ENCODE measurements at regions not wholly inside any gene's neighbourhood (a gene's known extent, or its start where the extent isn't known, plus 50 kb on each side); places are given as distances from the start of the nearest gene placed in this dataset.

DNA sequence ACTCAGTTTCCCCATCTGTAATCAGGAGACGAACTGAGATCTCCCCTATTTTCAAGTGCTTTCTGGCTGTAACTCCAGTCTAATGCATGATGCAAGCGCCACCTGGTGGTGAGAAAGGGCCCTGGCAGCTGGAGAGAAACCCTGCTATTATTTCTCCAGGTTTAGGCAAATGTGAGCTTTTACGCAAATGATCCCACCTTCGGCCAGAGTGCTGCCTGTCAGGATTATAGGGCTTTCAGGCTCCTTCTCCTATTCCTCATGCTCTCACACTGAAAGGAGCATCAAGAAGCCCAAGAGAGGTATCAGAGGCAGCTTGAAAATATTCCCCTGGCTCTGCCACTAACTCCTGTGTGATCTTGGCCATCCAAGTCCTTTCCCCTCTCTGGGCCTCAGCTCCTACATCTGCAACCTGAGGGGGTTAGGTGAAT is 93.9 kb upstream of the RASGRF1 start:
- peak; percentile 76 for DNase-seq (ENCODE audit: low spot score)
- H3K27ac ChIP-seq = no peak overlapping the region
- TF ChIP-seq, protein P1, sequence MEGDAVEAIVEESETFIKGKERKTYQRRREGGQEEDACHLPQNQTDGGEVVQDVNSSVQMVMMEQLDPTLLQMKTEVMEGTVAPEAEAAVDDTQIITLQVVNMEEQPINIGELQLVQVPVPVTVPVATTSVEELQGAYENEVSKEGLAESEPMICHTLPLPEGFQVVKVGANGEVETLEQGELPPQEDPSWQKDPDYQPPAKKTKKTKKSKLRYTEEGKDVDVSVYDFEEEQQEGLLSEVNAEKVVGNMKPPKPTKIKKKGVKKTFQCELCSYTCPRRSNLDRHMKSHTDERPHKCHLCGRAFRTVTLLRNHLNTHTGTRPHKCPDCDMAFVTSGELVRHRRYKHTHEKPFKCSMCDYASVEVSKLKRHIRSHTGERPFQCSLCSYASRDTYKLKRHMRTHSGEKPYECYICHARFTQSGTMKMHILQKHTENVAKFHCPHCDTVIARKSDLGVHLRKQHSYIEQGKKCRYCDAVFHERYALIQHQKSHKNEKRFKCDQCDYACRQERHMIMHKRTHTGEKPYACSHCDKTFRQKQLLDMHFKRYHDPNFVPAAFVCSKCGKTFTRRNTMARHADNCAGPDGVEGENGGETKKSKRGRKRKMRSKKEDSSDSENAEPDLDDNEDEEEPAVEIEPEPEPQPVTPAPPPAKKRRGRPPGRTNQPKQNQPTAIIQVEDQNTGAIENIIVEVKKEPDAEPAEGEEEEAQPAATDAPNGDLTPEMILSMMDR (conservative IDR thresholded peaks at IDR 0.05; ENCODE audit: low read depth) = peak; percentile 98
- ChIA-PET CTCF (interaction anchor here (0.6 to 4.4 kb wide), 33 partner anchors 9 to 873 kb away, joined by 3 to 56 read pairs (median 4); no protein-coding TSS in a partner anchor), POLR2A (ENCODE audit: low non-redundant PET) (interaction anchor here (1.0 kb wide), 1 partner anchor 99 kb away, joined by 3 read pairs; no protein-coding TSS in a partner anchor)

- no peak overlapping the region for H3K27ac ChIP-seq
- ChIA-PET POLR2A (ENCODE audit: low non-redundant PET) (no interaction called here), CTCF (interaction anchor here (0.6 kb wide), 1 partner anchor 145 kb away, joined by 4 read pairs; no protein-coding TSS in a partner anchor)
- DNase-seq (ENCODE audit: low spot score) = no peak
- TF ChIP-seq, protein P1 (conservative IDR thresholded peaks at IDR 0.05; ENCODE audit: low read depth) = no peak
Measured at GRCh38 chr15:79180318-79180717, 89.7 kb upstream of the RASGRF1 start.

- DNase-seq (ENCODE audit: low spot score) = no peak
- POLR2A ChIA-PET (ENCODE audit: low non-redundant PET) = no interaction called here
- TF ChIP-seq, protein P1 (conservative IDR thresholded peaks at IDR 0.05; ENCODE audit: low read depth) = no peak
- CTCF ChIA-PET = interaction anchor here (0.7 to 1.0 kb wide), 2 partner anchors 9 to 151 kb away, joined by 3 to 4 read pairs; no protein-coding TSS in a partner anchor
- H3K27ac ChIP-seq = no peak overlapping the region
Measured at GRCh38 chr15:79179597-79179996, 89.0 kb upstream of the RASGRF1 start.

DNA sequence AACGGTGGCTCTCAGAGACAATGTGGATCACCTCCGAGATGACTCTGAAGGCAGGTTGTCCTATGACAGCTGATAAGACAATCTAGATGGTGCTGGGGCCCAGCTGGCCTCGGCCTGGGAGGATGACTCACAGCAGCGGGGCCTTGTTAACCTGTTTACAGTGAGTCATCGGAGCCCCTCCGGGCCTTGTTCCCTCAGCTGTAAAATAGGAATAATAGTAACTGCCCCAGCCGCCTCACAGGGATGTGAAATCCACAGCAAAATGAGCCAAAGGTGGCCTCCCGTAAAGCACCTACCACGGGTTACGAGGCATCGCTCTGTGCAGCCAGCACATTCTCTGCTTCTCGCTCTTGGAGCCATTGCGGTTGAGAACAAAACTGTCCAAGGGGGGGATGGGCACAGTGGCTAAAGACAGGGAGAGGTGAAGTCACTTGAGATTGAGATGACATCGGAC is 88.6 kb upstream of the RASGRF1 start:
- peak; percentile 85 for DNase-seq (ENCODE audit: low spot score)
- TF ChIP-seq, protein P1 (conservative IDR thresholded peaks at IDR 0.05; ENCODE audit: low read depth) = no peak
- ChIA-PET POLR2A (ENCODE audit: low non-redundant PET) (interaction anchor here (1.1 kb wide), 1 partner anchor 156 kb away, joined by 3 read pairs; no protein-coding TSS in a partner anchor), CTCF (interaction anchor here (0.5 to 1.0 kb wide), 4 partner anchors 9 to 396 kb away, joined by 3 to 4 read pairs (median 4); no protein-coding TSS in a partner anchor)
- no peak overlapping the region for H3K27ac ChIP-seq

GRCh38 chr15:79178594-79178993 is 88.0 kb upstream of the RASGRF1 start:
- ChIA-PET POLR2A (ENCODE audit: low non-redundant PET) (interaction anchor here (1.1 kb wide), 1 partner anchor 155 kb away, joined by 3 read pairs; no protein-coding TSS in a partner anchor), CTCF (interaction anchor here (0.5 to 0.8 kb wide), 5 partner anchors 8 to 396 kb away, joined by 3 to 4 read pairs (median 4); no protein-coding TSS in a partner anchor)
- no peak overlapping the region for H3K27ac ChIP-seq
- DNase-seq (ENCODE audit: low spot score) = no peak
- TF ChIP-seq, protein P1 (conservative IDR thresholded peaks at IDR 0.05; ENCODE audit: low read depth) = no peak

GRCh38 chr15:79176151-79176550 is 85.6 kb upstream of the RASGRF1 start:
- H3K27ac ChIP-seq = no peak overlapping the region
- CTCF ChIA-PET = interaction anchor here (1.8 kb wide), 1 partner anchor 8 kb away, joined by 6 read pairs; no protein-coding TSS in a partner anchor

More at GRCh38 chr15:79176151-79176550, 85.6 kb upstream of the RASGRF1 start:
- TF ChIP-seq, protein P1 (conservative IDR thresholded peaks at IDR 0.05; ENCODE audit: low read depth) = no peak
- no peak for DNase-seq (ENCODE audit: low spot score)
- POLR2A ChIA-PET (ENCODE audit: low non-redundant PET) = no interaction called here
